ENCODE measurements at regions not wholly inside any gene's neighbourhood (a gene's known extent, or its start where the extent isn't known, plus 50 kb on each side); places are given as distances from the start of the nearest gene placed in this dataset.
"Not testable (repeated sequence)": the region's sequence is repeated elsewhere in the genome, so short reads cannot be mapped to it uniquely, and the experiment has no call there.

DNA sequence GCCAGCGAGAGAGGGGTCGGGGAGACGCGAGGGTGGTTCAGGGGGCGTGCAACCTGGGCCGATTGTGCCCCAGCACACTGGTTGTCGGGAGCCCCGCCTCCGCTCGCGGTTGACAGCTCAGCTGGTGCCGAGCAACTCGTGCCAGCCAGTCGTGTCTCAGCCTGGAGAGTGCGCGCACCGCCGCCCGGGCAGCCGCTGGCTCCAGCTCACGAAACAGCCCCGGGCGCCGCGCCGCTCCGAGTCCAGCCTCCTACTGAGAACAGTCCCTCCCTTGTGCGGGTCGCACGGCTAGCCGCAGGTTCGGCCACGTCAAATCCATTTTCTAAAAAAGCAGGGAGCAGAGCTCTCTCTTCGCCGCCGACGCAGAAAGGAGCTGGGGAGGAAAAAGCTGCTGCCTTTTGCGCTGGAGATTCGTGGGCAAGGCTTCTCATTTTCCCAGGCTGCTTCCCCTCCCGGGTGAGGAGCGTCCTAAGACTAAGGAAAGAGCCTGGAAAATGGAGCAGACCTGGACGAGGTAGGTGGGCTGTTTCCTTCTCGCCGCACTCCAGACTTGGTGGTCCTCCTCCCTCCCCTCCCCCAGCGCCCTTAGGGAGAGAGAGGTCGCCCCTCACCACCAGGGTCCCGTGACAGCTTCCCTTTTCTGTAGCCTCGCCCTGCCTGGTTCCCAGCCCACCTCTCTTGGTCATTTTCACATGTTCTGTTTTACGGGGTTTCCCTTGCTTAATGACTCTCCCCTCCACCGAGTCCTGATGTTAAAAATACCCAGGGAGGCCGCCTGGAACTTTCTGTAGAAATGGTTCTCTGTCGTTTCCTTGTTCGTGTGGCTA is 56.7 kb upstream of the SEC22B start:
- no CpG with 5 or more reads among the region's 53 CpGs for WGBS, 2 experiments

DNA sequence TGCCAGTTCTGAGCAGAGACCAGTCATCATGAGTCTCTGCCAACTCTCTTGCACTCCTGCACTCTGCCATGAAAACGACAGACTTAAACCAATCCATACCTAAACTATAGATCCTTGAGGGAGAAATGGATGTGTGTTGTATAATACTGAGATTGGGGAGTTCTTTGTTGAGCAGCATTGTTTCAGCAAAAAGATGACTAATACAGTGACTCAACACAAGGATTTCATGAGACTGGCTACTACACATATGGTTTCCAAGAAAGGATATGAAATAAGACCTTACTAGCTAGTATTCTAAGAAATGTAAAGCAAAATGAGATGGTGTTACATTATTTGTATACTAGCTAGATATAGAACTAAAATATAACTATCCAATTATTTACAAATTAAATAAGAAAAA is 53.5 kb upstream of the SEC22B start:
- WGBS, 2 experiments: no CpG with 5 or more reads among the region's 1 CpG
- H3K36me3 ChIP-seq (ENCODE audit: control insufficient read depth, insufficient read depth, low read length); H3K4me1 ChIP-seq (ENCODE audit: control insufficient read depth, insufficient read depth, low read length); H3K27me3 ChIP-seq (ENCODE audit: control insufficient read depth, insufficient read depth, low read length, poor library complexity, severe bottlenecking); H3K4me3 ChIP-seq (ENCODE audit: insufficient read depth, low read depth, low read length); H3K9me3 ChIP-seq (ENCODE audit: control insufficient read depth, low read length); H3K27ac ChIP-seq (ENCODE audit: insufficient read depth, low read depth, low read length, poor library complexity, severe bottlenecking): not testable (repeated sequence)

More for the DNA sequence above, 56.7 kb upstream of the SEC22B start:
- not testable (repeated sequence) for H3K27ac ChIP-seq (ENCODE audit: insufficient read depth, low read depth, low read length, poor library complexity, severe bottlenecking); H3K4me1 ChIP-seq (ENCODE audit: control insufficient read depth, insufficient read depth, low read length); H3K4me3 ChIP-seq (ENCODE audit: insufficient read depth, low read depth, low read length); H3K27me3 ChIP-seq (ENCODE audit: control insufficient read depth, insufficient read depth, low read length, poor library complexity, severe bottlenecking); H3K9me3 ChIP-seq (ENCODE audit: control insufficient read depth, low read length); H3K36me3 ChIP-seq (ENCODE audit: control insufficient read depth, insufficient read depth, low read length)
